GM19463 (cell line): ENCODE measurements at regions not wholly inside any gene's neighbourhood (a gene's known extent, or its start where the extent isn't known, plus 50 kb on each side); places are given as distances from the start of the nearest gene placed in this dataset.
"Not testable (repeated sequence)": the region's sequence is repeated elsewhere in the genome, so short reads cannot be mapped to it uniquely, and the experiment has no call there.

Experiments
- ATAC-seq: cut with Tn5 transposase; IDR thresholded peaks from one replicate; pipeline ENCODE4 v1.9.1; 2021; ENCODE audit warnings: mild to moderate bottlenecking, moderate library complexity; ENCODE audit not compliant: unreplicated experiment

- ATAC-seq = peak; percentile 55
These were observed 202.1 kb upstream of the SMIM30 start for GRCh38 chr7:113320419-113320818.

- no peak for ATAC-seq
These were observed 196.2 kb upstream of the SMIM30 start for GRCh38 chr7:113314594-113314993.

GRCh38 chr7:113308399-113308798, 190.0 kb upstream of the SMIM30 start:
- ATAC-seq = no peak

- no peak for ATAC-seq
These were observed 188.8 kb upstream of the SMIM30 start for GRCh38 chr7:113307147-113307546.

GRCh38 chr7:113306302-113306701, 187.9 kb upstream of the SMIM30 start:
- no peak for ATAC-seq

GRCh38 chr7:113304104-113304503, 185.8 kb upstream of the SMIM30 start:
- ATAC-seq = peak; percentile 55

GRCh38 chr7:113303388-113303787, 185.0 kb upstream of the SMIM30 start:
- ATAC-seq = not testable (repeated sequence)

GRCh38 chr7:113301983-113302382, 183.6 kb upstream of the SMIM30 start:
- no peak for ATAC-seq

- ATAC-seq = no peak
These were observed 182.8 kb upstream of the SMIM30 start for GRCh38 chr7:113301141-113301540.

- ATAC-seq = no peak
These were observed 181.4 kb upstream of the SMIM30 start for GRCh38 chr7:113299748-113300147.

GRCh38 chr7:113298501-113298900, 180.1 kb upstream of the SMIM30 start:
- no peak for ATAC-seq

- no peak for ATAC-seq
These were observed 176.4 kb upstream of the SMIM30 start for GRCh38 chr7:113294750-113295149.

- ATAC-seq = no peak
These were observed 173.8 kb upstream of the SMIM30 start for GRCh38 chr7:113292105-113292504.

GRCh38 chr7:113291058-113291457, 172.7 kb upstream of the SMIM30 start:
- ATAC-seq = no peak

GRCh38 chr7:113289140-113289740, 170.9 kb upstream of the SMIM30 start:
- peak; percentile 71 for ATAC-seq

- ATAC-seq = no peak
These were observed 167.1 kb upstream of the SMIM30 start for GRCh38 chr7:113285411-113285810.

- ATAC-seq = no peak
These were observed 165.5 kb upstream of the SMIM30 start for GRCh38 chr7:113283861-113284260.

GRCh38 chr7:113282875-113283274, 164.5 kb upstream of the SMIM30 start:
- ATAC-seq = no peak

- ATAC-seq = no peak
These were observed 162.9 kb upstream of the SMIM30 start for GRCh38 chr7:113281223-113281622.

GRCh38 chr7:113279256-113279655, 160.9 kb upstream of the SMIM30 start:
- ATAC-seq = no peak

- no peak for ATAC-seq
These were observed 152.4 kb upstream of the SMIM30 start for GRCh38 chr7:113270790-113271189.

- not testable (repeated sequence) for ATAC-seq
These were observed 151.2 kb upstream of the SMIM30 start for GRCh38 chr7:113269592-113269991.

- ATAC-seq = no peak
These were observed 150.4 kb upstream of the SMIM30 start for GRCh38 chr7:113268757-113269156.
